Activated CD8-positive, alpha-beta T cell treated with anti-CD3 and anti-CD28 coated beads for 36 hours (primary cell): ENCODE measurements at regions not wholly inside any gene's neighbourhood (a gene's known extent, or its start where the extent isn't known, plus 50 kb on each side); places are given as distances from the start of the nearest gene placed in this dataset.

ENCODE experiments used
- ATAC-seq: fragments of 200-7000 bp; cut with Tn5 transposase; one replicate; pipeline ENCODE4 v1.10.0; 2021; ENCODE audit warnings: mild to moderate bottlenecking, moderate library complexity
- CTCF ChIA-PET: fragments of 350-600 bp; sonication (Branson Sonifier 250); formaldehyde crosslinking; loops from one replicate; lab custom pipeline; 2021; ENCODE audit warnings: antibody characterized with exemption; lab: Charles Lee
- POLR2A ChIA-PET: fragments of 350-600 bp; sonication (Branson Sonifier 250); formaldehyde crosslinking; loops from one replicate; lab custom pipeline; 2021; ENCODE audit warnings: antibody characterized with exemption; lab: Charles Lee
- DNase-seq: peaks from one replicate; pipeline ENCODE4 v3.0.0-alpha.2; 2020
- H3K27ac Mint-ChIP-seq: one replicate; pipeline ENCODE4 v1.8.0; 2021; ENCODE audit warnings: mild to moderate bottlenecking, mixed read lengths
- H3K27me3 Mint-ChIP-seq: one replicate; pipeline ENCODE4 v1.8.0; 2021; ENCODE audit warnings: mixed read lengths
- H3K36me3 Mint-ChIP-seq: one replicate; pipeline ENCODE4 v1.8.0; 2021; ENCODE audit warnings: low read depth, mixed read lengths
- H3K4me1 Mint-ChIP-seq: one replicate; pipeline ENCODE4 v1.8.0; 2021; ENCODE audit warnings: low read depth, mixed read lengths
- H3K4me3 Mint-ChIP-seq: one replicate; pipeline ENCODE4 v1.8.0; 2021; ENCODE audit warnings: mild to moderate bottlenecking, moderate library complexity, mixed read lengths
- H3K9me3 Mint-ChIP-seq: one replicate; pipeline ENCODE4 v1.8.0; 2021; ENCODE audit warnings: mixed read lengths
- CTCF ChIP-seq: fragments of 200-600 bp; IDR thresholded peaks from one replicate; pipeline ENCODE4 v1.8.0; 2022; ENCODE audit warnings: antibody characterized with exemption, mild to moderate bottlenecking
- intact Hi-C: fragments of 100-400 bp; cut with micrococcal nuclease; formaldehyde crosslinking; loops from one replicate; pipeline ENCODE4 v1.10.0; 2022

GRCh38 chr15:69983696-69984265 lies 113.9 kb downstream of the TLE3 start:
- Mint-ChIP-seq H3K4me3 (no peak overlapping the region), H3K27me3 (peaks cover 9% of the 10 kb centered on the region), H3K27ac (no peak overlapping the region), H3K9me3 (no peaks in the 10 kb centered on the region), H3K4me1 (no peaks in the 10 kb centered on the region), H3K36me3 (no peaks in the 10 kb centered on the region)
- no peak for DNase-seq
- ChIA-PET CTCF (interaction anchor here (1.2 kb wide), 1 partner anchor 26 kb away, joined by 3 read pairs; no protein-coding TSS in a partner anchor), POLR2A (no interaction called here)
- no peak for TF ChIP-seq CTCF
- no peak for ATAC-seq
- intact Hi-C loops = no loop called here

- no peak for ATAC-seq
- DNase-seq = no peak
- Mint-ChIP-seq H3K4me1 (no peaks in the 10 kb centered on the region), H3K36me3 (no peaks in the 10 kb centered on the region), H3K9me3 (no peaks in the 10 kb centered on the region), H3K4me3 (no peak overlapping the region), H3K27ac (no peak overlapping the region), H3K27me3 (peaks cover 6% of the 10 kb centered on the region)
- no peak for TF ChIP-seq CTCF
- ChIA-PET CTCF (no interaction called here), POLR2A (no interaction called here)
- intact Hi-C loops = no loop called here
Observed at GRCh38 chr15:69987492-69988489, 109.9 kb downstream of the TLE3 start.

- ChIA-PET CTCF (no interaction called here), POLR2A (interaction anchor here (0.6 kb wide), 1 partner anchor 386 kb away, joined by 3 read pairs; no protein-coding TSS in a partner anchor)
- Mint-ChIP-seq H3K36me3 (no peaks in the 10 kb centered on the region), H3K9me3 (no peaks in the 10 kb centered on the region), H3K4me1 (no peaks in the 10 kb centered on the region), H3K27ac (no peak overlapping the region), H3K27me3 (peaks cover 6% of the 10 kb centered on the region), H3K4me3 (no peak overlapping the region)
- ATAC-seq (no peak), DNase-seq (no peak)
- intact Hi-C loops = no loop called here
- no peak for TF ChIP-seq CTCF
Observed at GRCh38 chr15:69988541-69989225, 109.0 kb downstream of the TLE3 start.

GRCh38 chr15:69990566-69991421 lies 106.9 kb downstream of the TLE3 start:
- Mint-ChIP-seq H3K27ac (no peak overlapping the region), H3K9me3 (no peaks in the 10 kb centered on the region), H3K4me3 (no peak overlapping the region), H3K4me1 (no peaks in the 10 kb centered on the region), H3K27me3 (peaks cover 1% of the 10 kb centered on the region), H3K36me3 (no peaks in the 10 kb centered on the region)
- intact Hi-C loops = no loop called here
- ChIA-PET POLR2A (interaction anchor here (0.7 kb wide), 1 partner anchor 538 kb away, joined by 3 read pairs; no protein-coding TSS in a partner anchor), CTCF (no interaction called here)
- DNase-seq (no peak), ATAC-seq (no peak)
- no peak for TF ChIP-seq CTCF
